ENCODE measurements at regions not wholly inside any gene's neighbourhood (a gene's known extent, or its start where the extent isn't known, plus 50 kb on each side); places are given as distances from the start of the nearest gene placed in this dataset.

GRCh38 chr9:13809401-13809800 lies 504.5 kb downstream of the NFIB start:
- H3K79me2 ChIP-seq (ENCODE audit: control insufficient read depth, insufficient read depth, low read length), result no peaks in the 10 kb centered on the region
- no peaks in the 10 kb centered on the region for H4K20me1 ChIP-seq (replicated peaks; ENCODE audit: control insufficient read depth, insufficient read depth, low read length)
- H3K4me3 ChIP-seq, result no peak overlapping the region
- no peaks in the 10 kb centered on the region for H3K36me3 ChIP-seq (ENCODE audit: control insufficient read depth, insufficient read depth, low read length)
- intact Hi-C loops (cut with micrococcal nuclease) (no loop called here), in situ Hi-C loops (cut with MboI) (no loop called here)
- FAIRE-seq, result no peak
- POLR2A ChIA-PET, result no interaction called here
- no peaks in the 10 kb centered on the region for H3K9me1 ChIP-seq (ENCODE audit: control insufficient read depth, insufficient read depth, low read length)
- no peak for ATAC-seq
- no peaks in the 10 kb centered on the region for H3K4me1 ChIP-seq (replicated peaks in 1 of 2; ENCODE audit: control insufficient read depth in 2 of 2, insufficient read depth in 2 of 2, low read length in 2 of 2)
- CTCF ChIA-PET (ENCODE audit: low intra/inter-chr PET ratio), result no interaction called here
- H3K4me2 ChIP-seq (ENCODE audit: insufficient read depth, low read length), result no peak overlapping the region
- H3K9me3 ChIP-seq (replicated peaks; ENCODE audit: control insufficient read depth, insufficient read depth, low read depth, low read length), result no peaks in the 10 kb centered on the region
- no peak overlapping the region for H3K27ac ChIP-seq (ENCODE audit: extremely low read depth, low read depth, low read length)
- no peak for TF ChIP-seq NCOR1 (IDR thresholded peaks at IDR 0.05)
- no peak for TF ChIP-seq E2F4 (CRISPR knock-in tag; IDR thresholded peaks at IDR 0.05; ENCODE audit: low read depth)
- TF ChIP-seq XRCC4 (IDR thresholded peaks at IDR 0.05; ENCODE audit: extremely low read depth, insufficient read depth, insufficient read length), result no peak
- TF ChIP-seq JUND (IDR thresholded peaks at IDR 0.05; ENCODE audit: borderline replicate concordance, low read depth, low read length), result no peak
- TF ChIP-seq JUND (tag; IDR thresholded peaks at IDR 0.05; ENCODE audit: borderline replicate concordance, low read depth, low read length), result no peak
- no peak for TF ChIP-seq GTF2B (IDR thresholded peaks at IDR 0.05; ENCODE audit: extremely low read depth, insufficient read length)
- no peak for TF ChIP-seq BCL6 (CRISPR knock-in tag; IDR thresholded peaks at IDR 0.05)
- TF ChIP-seq GATAD2B (IDR thresholded peaks at IDR 0.05; ENCODE audit: borderline replicate concordance), result no peak
- no peak for TF ChIP-seq RB1 (IDR thresholded peaks at IDR 0.05; ENCODE audit: low read depth)
- no peak for TF ChIP-seq CBX3 (IDR thresholded peaks at IDR 0.05; ENCODE audit: borderline replicate concordance in 1 of 2, low read length in 2 of 2)
- TF ChIP-seq PCBP1 (IDR thresholded peaks at IDR 0.05; ENCODE audit: low read depth, low read length, poor library complexity, severe bottlenecking), result no peak
- no peak for DNase-seq (ENCODE audit: extremely low read depth in 1 of 4, low spot score in 3 of 4)
- no peaks in the 10 kb centered on the region for H3K27me3 ChIP-seq (ENCODE audit: control insufficient read depth in 2 of 2, insufficient read depth in 2 of 2, low read length in 2 of 2)
- BruUV-seq (replicated peaks), result no TSS peak
- no peak overlapping the region for H3K9ac ChIP-seq (ENCODE audit: insufficient read depth in 1 of 2, low read depth in 2 of 2, low read length in 2 of 2)
- H2AFZ ChIP-seq (ENCODE audit: low read depth, low read length), result no peak overlapping the region
- WGBS (ENCODE audit: insufficient coverage, low coverage, missing lambda C conversion rate), result 0% methylated on average over 1 of the region's 1 CpG

Measured in K562 (cell line).